ENCODE measurements at regions not wholly inside any gene's neighbourhood (a gene's known extent, or its start where the extent isn't known, plus 50 kb on each side); places are given as distances from the start of the nearest gene placed in this dataset.

DNA sequence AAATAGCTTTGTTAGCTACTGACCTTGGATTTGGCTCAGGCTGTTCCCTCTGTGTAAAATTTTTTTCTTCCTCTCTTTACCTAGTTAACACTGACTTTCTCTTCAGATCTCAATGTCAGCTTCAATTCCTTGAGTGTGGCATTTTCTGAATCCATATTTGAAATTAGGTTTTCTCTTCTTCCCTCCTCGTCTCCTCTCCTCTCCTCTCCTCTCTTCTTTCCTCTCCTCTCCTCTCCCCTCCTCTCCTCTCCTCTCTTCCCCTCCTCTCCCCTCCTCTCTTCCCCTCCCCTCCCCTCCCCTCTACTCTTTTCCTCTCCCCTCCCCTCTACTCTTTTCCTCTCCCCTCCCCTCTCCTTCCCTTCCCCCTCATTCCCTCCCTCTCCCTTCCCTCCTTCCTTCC is 453.3 kb downstream of the BMP2 start:
- Histone ChIP-seq H3K9me3 (ENCODE audit: control insufficient read depth, insufficient read depth, low read length) (peaks cover 9% of the 10 kb centered on the region), H3K27ac (ENCODE audit: low read depth, low read length) (no peak overlapping the region), H3K4me3 (ENCODE audit: low read depth, low read length) (no peak overlapping the region), H3K27me3 (ENCODE audit: control insufficient read depth, insufficient read depth, low read length) (no peaks in the 10 kb centered on the region)
- POLR2A ChIA-PET = no interaction called here
- CTCF ChIA-PET = no interaction called here
- DNase-seq (ENCODE audit: low read depth, low spot score) = no peak
- no peak for TF ChIP-seq CTCF (IDR thresholded peaks at IDR 0.05; ENCODE audit: low read depth, low read length)

DNA sequence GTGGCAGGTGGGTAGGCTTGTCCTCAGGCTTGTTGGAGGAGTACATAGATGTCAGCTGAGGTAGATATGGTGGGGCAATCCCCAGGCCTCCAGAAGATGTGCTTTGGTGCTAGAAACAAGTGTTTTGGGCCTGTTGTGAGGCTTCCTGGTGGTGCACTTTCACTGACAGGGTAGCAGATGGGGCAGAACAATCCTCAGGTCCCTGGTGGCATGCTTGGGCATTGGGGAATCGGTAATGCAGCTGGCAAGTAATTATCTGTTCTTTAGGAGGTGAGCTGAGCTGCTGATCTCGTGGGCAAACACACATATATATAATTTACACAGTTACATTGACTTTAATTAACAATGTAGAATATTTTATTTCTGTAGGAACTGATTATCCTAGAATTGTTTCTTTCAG is 458.7 kb downstream of the BMP2 start:
- TF ChIP-seq CTCF (IDR thresholded peaks at IDR 0.05; ENCODE audit: low read depth, low read length) = no peak
- no peak for DNase-seq (ENCODE audit: low read depth, low spot score)
- H3K4me3 ChIP-seq (ENCODE audit: low read depth, low read length) = no peak overlapping the region
- no peaks in the 10 kb centered on the region for H3K27me3 ChIP-seq (ENCODE audit: control insufficient read depth, insufficient read depth, low read length)
- no peak overlapping the region for H3K27ac ChIP-seq (ENCODE audit: low read depth, low read length)
- ChIA-PET CTCF (no interaction called here), POLR2A (no interaction called here)
- H3K9me3 ChIP-seq (ENCODE audit: control insufficient read depth, insufficient read depth, low read length) = peaks cover 5% of the 10 kb centered on the region

DNA sequence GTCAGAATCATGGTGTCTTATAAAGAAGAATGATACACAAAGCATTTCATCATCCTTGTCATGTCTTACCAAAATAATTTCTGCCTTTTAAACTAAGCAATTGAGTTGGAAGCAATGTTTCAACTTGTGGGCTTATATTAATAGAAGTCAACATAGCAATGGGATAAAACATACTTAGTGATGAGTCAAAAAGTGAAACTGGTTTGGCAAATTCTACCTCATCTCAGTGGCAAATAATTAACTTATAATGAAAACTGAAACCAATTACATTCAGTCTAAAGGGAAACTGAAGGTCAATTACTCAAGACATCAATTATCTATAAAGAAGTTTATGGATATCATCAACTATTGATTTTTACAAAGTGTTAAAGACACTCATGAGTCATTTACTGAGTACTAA is 463.8 kb downstream of the BMP2 start:
- Histone ChIP-seq H3K9me3 (ENCODE audit: control insufficient read depth, insufficient read depth, low read length) (no peaks in the 10 kb centered on the region; the same call in 1 of the 2 replicates), H3K27ac (ENCODE audit: low read depth, low read length) (no peak overlapping the region), H3K27me3 (ENCODE audit: control insufficient read depth, insufficient read depth, low read length) (no peaks in the 10 kb centered on the region), H3K4me3 (ENCODE audit: low read depth, low read length) (no peak overlapping the region)
- no peak for TF ChIP-seq CTCF (IDR thresholded peaks at IDR 0.05; ENCODE audit: low read depth, low read length)
- ChIA-PET CTCF (no interaction called here), POLR2A (no interaction called here)
- no peak for DNase-seq (ENCODE audit: low read depth, low spot score)

DNA sequence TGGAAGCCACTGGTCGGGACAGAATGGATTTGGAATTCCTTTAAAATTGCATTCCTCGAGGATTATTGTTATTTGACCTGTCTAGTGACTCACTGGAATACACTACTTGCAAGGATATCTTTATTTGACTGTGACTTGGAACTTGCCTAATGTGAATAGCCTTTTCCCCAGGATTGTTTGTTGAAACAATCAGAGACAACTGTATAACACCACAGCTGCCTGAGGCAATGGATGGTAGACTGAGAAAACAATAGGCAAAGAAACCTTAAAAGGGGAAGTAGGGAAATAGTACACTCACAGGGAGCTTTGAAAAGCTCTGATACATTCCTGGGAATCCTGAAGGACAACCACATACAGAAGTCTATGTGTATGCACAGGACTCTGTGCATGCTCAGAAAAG is 465.3 kb downstream of the BMP2 start:
- TF ChIP-seq CTCF (IDR thresholded peaks at IDR 0.05; ENCODE audit: low read depth, low read length) = no peak

GRCh38 chr20:7237251-7237650 is 469.8 kb downstream of the BMP2 start:
- no peak for DNase-seq (ENCODE audit: low read depth, low spot score)
- TF ChIP-seq CTCF (IDR thresholded peaks at IDR 0.05; ENCODE audit: low read depth, low read length) = no peak
- H3K27me3 ChIP-seq (ENCODE audit: control insufficient read depth, insufficient read depth, low read length) = no peaks in the 10 kb centered on the region
- ChIA-PET POLR2A (no interaction called here), CTCF (no interaction called here)
- no peak overlapping the region for H3K27ac ChIP-seq (ENCODE audit: low read depth, low read length)
- no peak overlapping the region for H3K4me3 ChIP-seq (ENCODE audit: low read depth, low read length)
- peaks cover 3% of the 10 kb centered on the region; the same call in 1 of the 2 replicates for H3K9me3 ChIP-seq (ENCODE audit: control insufficient read depth, insufficient read depth, low read length)

More for the DNA sequence above, 465.3 kb downstream of the BMP2 start:
- no peak for DNase-seq (ENCODE audit: low read depth, low spot score)
- Histone ChIP-seq H3K27me3 (ENCODE audit: control insufficient read depth, insufficient read depth, low read length) (no peaks in the 10 kb centered on the region), H3K4me3 (ENCODE audit: low read depth, low read length) (no peak overlapping the region), H3K9me3 (ENCODE audit: control insufficient read depth, insufficient read depth, low read length) (no peaks in the 10 kb centered on the region; the same call in 1 of the 2 replicates), H3K27ac (ENCODE audit: low read depth, low read length) (no peak overlapping the region)
- POLR2A ChIA-PET = no interaction called here
- CTCF ChIA-PET = no interaction called here
